Skeletal muscle satellite cell (primary cell): ENCODE measurements at regions not wholly inside any gene's neighbourhood (a gene's known extent, or its start where the extent isn't known, plus 50 kb on each side); places are given as distances from the start of the nearest gene placed in this dataset.

Experiments
- H3K27me3 ChIP-seq: 2 replicates; pipeline ENCODE4 v1.7.0; 2013; ENCODE audit warnings: low read length; ENCODE audit not compliant: control insufficient read depth, insufficient read depth
- H3K36me3 ChIP-seq: 2 replicates; pipeline ENCODE4 v1.7.0; 2013; ENCODE audit warnings: mild to moderate bottlenecking, control low read depth, low read length; ENCODE audit not compliant: insufficient read depth
- H3K4me1 ChIP-seq: 2 replicates; pipeline ENCODE4 v1.7.0; 2013; ENCODE audit warnings: low read length; ENCODE audit not compliant: control insufficient read depth, insufficient read depth
- H3K4me2 ChIP-seq: 2 replicates; pipeline ENCODE4 v1.7.0; 2013; ENCODE audit warnings: mild to moderate bottlenecking, low read length
- H3K4me3 ChIP-seq: 2 replicates; pipeline ENCODE4 v1.7.0; 2013; ENCODE audit warnings: low read length
- H3K9ac ChIP-seq: 2 replicates; pipeline ENCODE4 v1.7.0; 2013; ENCODE audit warnings: mild to moderate bottlenecking, low read depth, low read length, moderate library complexity
- H3K9me3 ChIP-seq: replicated peaks from 2 replicates; pipeline ENCODE4 v1.7.0; 2013; ENCODE audit warnings: mild to moderate bottlenecking, control low read depth, low read length

DNA sequence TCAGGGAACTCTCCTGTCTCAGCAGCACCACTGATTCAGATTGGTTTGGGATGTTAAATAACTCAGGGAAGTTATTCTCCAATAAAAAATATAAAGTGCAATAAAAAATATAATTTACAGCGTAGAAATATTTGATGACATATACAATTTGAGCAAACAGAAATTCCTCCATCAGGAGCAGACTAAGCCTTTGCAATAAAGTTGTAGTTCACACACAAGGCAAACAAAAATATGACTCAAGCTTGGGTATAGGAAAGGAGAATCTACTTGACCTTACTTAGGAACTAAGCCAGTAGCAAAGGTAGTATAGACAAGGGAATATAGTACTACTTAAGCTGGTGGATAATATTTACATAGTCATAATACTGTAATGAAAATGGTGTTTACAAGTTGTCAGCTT is 264.1 kb downstream of the KIF21A start:
- Histone ChIP-seq H3K4me2 (no peak overlapping the region), H3K9ac (no peak overlapping the region), H3K4me3 (no peak overlapping the region), H3K27me3 (no peaks in the 10 kb centered on the region), H3K4me1 (no peaks in the 10 kb centered on the region), H3K9me3 (no peaks in the 10 kb centered on the region), H3K36me3 (no peaks in the 10 kb centered on the region)

DNA sequence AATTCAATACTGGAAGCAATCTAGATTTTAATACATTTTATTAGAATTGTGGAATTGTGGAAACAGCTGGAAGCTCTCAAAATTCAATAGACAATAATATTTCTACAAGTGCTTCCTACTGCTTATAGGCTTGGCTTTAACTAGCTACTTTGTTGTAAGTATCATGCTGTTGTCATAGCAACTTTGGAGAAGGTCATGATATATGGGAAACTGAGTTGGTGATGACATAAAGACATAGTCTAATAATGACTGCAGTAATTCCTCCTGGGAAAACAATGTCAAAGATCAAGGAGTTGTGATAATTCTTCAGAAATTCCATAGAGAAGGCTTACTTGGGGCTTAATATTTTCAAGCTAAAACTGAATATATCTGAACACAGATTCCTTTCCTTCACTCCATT is 266.6 kb downstream of the KIF21A start:
- no peaks in the 10 kb centered on the region for H3K4me1 ChIP-seq
- H3K9ac ChIP-seq = no peak overlapping the region
- H3K27me3 ChIP-seq = no peaks in the 10 kb centered on the region
- no peaks in the 10 kb centered on the region for H3K9me3 ChIP-seq
- H3K36me3 ChIP-seq = no peaks in the 10 kb centered on the region
- no peak overlapping the region for H3K4me2 ChIP-seq
- no peak overlapping the region for H3K4me3 ChIP-seq

DNA sequence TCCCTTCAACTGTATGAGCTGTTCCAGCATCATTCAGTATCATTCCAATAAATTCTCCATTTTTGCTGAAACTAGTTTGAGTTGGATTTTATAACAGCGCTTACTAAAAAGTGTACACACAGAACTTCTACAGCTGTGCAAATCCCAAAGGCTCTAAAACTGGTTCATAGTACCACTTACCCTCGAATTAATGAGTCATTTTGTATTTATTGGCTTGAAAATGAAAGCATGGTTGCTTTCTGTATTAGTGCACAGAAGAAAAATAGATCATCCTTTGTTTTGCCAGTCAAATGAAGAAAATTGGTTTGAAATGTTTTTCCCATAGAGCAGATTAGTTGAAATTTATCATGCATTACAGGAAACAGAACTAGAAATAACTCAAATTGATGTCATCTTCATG is 268.3 kb upstream of the CPNE8 start:
- H3K36me3 ChIP-seq = no peaks in the 10 kb centered on the region
- no peak overlapping the region for H3K9ac ChIP-seq
- no peaks in the 10 kb centered on the region for H3K27me3 ChIP-seq
- no peak overlapping the region for H3K4me3 ChIP-seq
- H3K4me2 ChIP-seq = no peak overlapping the region
- H3K9me3 ChIP-seq = no peaks in the 10 kb centered on the region
- H3K4me1 ChIP-seq = no peaks in the 10 kb centered on the region

DNA sequence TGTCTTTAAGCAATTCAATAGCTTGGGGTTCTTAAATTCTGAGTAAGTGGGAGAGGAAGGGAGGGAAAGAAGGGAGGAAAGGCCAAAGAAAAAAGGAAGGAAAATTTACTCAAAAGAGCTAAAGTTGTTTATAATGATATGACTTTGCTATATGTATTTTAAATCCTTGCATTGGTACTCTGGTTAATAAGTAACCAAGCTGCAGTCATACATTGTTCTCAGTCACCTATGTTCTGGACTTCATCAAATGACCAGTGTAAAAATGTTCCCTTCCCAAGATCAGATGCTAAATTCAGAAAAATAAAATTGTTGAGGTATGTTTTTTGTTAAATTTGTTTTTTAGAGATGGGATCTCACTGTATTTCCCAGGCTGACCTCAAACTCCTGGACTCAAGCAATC is 259.9 kb upstream of the CPNE8 start:
- no peak overlapping the region for H3K9ac ChIP-seq
- no peak overlapping the region for H3K4me2 ChIP-seq
- H3K36me3 ChIP-seq = no peaks in the 10 kb centered on the region
- H3K9me3 ChIP-seq = no peaks in the 10 kb centered on the region
- H3K4me1 ChIP-seq = no peaks in the 10 kb centered on the region
- no peaks in the 10 kb centered on the region for H3K27me3 ChIP-seq
- H3K4me3 ChIP-seq = no peak overlapping the region

DNA sequence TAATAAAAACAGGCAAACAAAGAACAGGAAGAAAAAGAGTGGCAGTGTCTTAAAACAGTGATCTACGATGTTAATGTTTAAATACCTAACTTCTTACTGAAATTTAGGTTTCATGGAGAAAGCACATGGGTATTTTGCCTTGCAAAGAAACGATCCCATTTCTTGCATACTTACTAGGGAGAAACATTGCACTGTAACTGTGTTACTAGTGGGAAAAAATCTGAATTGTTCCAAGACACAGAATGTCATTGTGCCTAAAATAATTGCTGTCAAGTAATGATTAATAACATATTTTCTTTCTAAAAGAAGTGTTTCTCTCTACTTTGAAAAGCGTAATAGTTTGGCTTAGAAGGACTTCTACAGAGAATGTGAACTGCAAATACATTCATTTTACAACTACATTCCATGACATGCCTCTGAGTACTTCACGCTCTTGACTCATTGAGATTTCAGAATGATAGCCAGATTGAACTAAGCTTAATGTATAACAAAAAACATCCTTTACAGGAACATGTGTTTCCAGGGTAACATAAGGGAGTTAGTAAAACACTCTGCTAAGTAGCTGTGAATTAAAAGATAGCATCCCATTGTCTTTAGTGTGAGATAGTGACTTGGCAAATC is 256.2 kb upstream of the CPNE8 start:
- no peaks in the 10 kb centered on the region for H3K27me3 ChIP-seq
- no peaks in the 10 kb centered on the region for H3K4me1 ChIP-seq
- no peak overlapping the region for H3K9ac ChIP-seq
- H3K4me3 ChIP-seq = no peak overlapping the region
- H3K9me3 ChIP-seq = no peaks in the 10 kb centered on the region
- no peak overlapping the region for H3K4me2 ChIP-seq
- H3K36me3 ChIP-seq = no peaks in the 10 kb centered on the region

DNA sequence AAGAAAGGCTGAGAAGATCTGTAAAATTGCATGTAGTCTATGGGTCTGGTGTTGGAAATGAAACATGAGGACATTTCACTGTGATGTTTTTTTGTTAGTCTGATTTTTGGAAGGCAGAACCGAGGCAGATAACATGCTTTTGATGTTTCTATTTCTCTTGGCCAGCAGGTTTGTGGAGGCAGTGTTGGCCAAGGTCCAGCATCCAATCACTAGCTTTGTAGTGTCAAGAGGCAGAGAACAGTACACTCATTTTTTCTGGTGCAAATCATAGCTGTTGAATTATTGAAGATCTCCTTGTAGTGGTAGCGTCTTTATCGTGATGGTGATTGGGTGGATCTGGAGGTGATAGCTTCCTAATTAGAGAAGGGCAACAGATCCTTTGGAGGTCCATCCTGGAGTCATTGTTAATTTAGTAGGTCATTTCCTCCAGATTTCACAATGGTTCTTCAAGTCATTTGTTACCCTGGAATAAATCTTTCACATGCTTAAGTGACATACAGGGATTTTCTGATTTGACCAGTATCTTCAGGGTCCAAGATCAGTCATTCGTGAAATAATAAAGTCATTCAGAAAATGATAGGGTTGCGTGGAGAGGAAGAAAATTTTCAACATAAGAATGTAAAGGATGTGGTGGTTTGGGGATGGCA is 252.4 kb upstream of the CPNE8 start:
- Histone ChIP-seq H3K36me3 (no peaks in the 10 kb centered on the region), H3K4me2 (no peak overlapping the region), H3K4me3 (no peak overlapping the region), H3K27me3 (no peaks in the 10 kb centered on the region), H3K9ac (no peak overlapping the region), H3K9me3 (no peaks in the 10 kb centered on the region), H3K4me1 (no peaks in the 10 kb centered on the region)

DNA sequence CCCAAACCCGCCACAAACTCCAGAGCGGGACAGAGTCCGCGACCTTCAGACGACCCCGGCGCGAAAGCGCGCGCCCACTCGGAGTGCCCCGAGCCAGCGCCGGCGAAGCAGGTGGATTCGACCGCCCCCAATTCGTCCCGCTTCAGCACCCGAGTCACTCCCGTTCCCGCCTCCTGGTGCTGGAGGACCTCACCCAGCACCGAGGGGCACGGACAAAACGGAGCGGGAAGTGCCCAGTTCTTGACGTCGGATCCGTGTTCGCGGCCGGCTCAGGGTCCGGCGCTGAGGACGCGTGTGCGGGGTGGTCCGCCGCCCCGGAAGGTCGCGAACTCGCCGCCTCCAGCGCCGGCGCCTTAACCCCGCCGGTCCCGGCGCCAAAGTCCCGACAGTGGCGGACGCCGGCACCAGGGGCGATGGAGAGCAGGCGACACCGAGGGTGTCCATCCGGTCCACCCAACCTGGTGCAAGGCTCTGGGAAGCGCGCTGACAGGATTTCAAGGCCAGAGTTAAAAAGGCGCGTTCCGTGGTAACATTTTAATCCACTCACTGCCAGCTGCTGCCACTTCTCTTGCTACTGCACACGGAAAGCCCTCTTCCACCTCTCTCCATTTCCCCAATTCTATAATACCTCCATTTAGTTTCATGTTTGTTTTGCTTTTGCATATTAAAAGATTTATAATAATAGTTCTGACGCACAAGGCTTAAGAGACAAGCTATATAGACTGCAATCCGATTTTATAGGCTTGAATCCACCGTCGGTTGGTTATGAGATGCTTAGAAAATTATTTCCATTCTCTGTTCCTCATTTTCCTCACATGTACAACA is 240.0 kb upstream of the CPNE8 start:
- H3K9me3 ChIP-seq = no peaks in the 10 kb centered on the region
- H3K36me3 ChIP-seq = no peaks in the 10 kb centered on the region
- H3K27me3 ChIP-seq = peaks cover 17% of the 10 kb centered on the region
- no peak overlapping the region for H3K9ac ChIP-seq
- peak overlapping the region; percentile 66 for H3K4me3 ChIP-seq
- peaks cover 5% of the 10 kb centered on the region for H3K4me1 ChIP-seq
- H3K4me2 ChIP-seq = peak overlapping the region; percentile 74

DNA sequence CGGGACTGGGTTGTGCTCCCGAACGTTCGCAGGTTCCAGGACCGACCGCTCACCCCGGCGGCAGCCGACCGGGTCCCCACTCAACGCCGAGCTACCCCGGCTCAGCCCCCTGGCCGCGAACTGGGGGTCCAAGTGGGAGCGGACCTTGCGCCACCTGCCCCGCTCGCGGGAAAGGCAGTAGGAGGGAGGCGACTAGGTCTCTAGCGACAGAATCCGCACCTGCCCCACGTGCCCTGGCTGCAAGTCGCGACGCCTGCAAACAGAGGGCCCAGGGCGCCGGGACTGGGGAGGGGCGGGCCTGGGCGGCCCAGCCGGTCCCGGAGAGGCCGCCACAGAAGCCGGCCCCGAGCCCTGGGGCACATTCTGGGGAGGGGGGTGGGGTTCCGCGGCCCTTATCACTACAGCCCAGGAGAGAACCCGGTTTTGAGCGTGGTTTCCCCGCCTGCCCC is 239.2 kb upstream of the CPNE8 start:
- H3K4me1 ChIP-seq = peaks cover 5% of the 10 kb centered on the region
- no peaks in the 10 kb centered on the region for H3K9me3 ChIP-seq
- peak overlapping the region; percentile 66 for H3K4me3 ChIP-seq
- peaks cover 17% of the 10 kb centered on the region for H3K27me3 ChIP-seq
- H3K4me2 ChIP-seq = peak overlapping the region; percentile 74
- H3K36me3 ChIP-seq = no peaks in the 10 kb centered on the region
- no peak overlapping the region for H3K9ac ChIP-seq

DNA sequence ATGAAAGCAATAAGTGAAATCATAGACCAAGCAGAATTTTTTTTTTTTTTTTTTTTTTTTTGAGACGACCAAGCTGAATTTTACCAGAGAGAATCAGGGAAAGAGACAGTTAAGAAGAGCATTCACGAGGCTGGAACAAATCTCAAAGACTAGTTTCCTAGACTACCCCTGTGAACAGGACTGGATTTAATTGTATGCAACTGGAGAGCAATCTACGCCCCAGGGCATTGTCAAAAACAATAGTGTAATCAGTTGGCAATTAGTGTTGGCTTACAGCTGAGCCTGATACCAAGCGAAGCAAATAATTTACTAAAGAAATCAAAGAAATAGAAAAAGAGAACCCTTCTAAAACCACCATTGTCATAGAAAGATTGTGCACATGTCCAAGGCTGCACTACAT is 232.9 kb upstream of the CPNE8 start:
- no peaks in the 10 kb centered on the region for H3K36me3 ChIP-seq
- no peak overlapping the region for H3K4me3 ChIP-seq
- H3K9me3 ChIP-seq = no peaks in the 10 kb centered on the region
- H3K4me1 ChIP-seq = no peaks in the 10 kb centered on the region
- no peak overlapping the region for H3K4me2 ChIP-seq
- no peaks in the 10 kb centered on the region for H3K27me3 ChIP-seq
- H3K9ac ChIP-seq = no peak overlapping the region

DNA sequence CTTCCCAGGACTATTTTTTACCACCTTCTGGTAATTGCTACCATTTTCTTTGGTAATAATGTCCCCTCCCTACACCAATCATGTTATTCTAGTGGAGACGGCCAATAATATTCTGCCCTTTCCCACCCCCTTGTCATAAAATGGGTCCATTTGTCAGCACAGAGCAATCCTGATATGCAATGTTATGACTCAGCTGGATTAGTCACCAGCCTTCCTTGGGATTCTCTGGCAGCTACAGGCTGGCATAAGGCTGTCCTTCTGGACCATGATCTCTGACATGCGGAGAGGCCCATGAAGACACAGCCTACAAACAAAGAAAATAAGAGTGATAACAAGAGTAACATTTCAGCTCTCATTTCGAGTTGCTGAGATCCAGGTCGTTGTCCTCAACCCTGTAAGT is 222.0 kb upstream of the CPNE8 start:
- no peak overlapping the region for H3K4me2 ChIP-seq
- H3K9me3 ChIP-seq = no peaks in the 10 kb centered on the region
- no peaks in the 10 kb centered on the region for H3K36me3 ChIP-seq
- H3K4me3 ChIP-seq = no peak overlapping the region
- H3K4me1 ChIP-seq = no peaks in the 10 kb centered on the region
- H3K27me3 ChIP-seq = no peaks in the 10 kb centered on the region
- no peak overlapping the region for H3K9ac ChIP-seq

DNA sequence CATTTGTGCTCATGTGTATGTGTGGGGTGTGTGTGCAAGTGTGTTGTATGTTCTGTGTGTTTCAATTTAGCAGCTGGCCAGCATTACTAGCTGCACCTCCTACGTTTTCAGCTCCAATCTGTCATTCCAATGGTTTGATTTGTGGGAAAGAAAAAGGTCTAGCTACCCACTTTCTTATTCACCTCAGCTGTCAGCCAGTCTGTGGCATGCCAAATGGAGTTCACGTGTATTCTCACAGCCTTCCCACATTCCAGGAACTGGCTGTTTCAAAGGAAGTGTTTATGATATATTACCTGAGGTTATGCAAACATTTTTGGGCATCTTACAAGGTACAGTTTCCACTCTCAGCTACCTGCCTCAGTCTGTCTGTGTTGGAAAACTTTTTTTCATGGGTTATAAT is 220.2 kb upstream of the CPNE8 start:
- no peak overlapping the region for H3K4me3 ChIP-seq
- no peaks in the 10 kb centered on the region for H3K9me3 ChIP-seq
- H3K9ac ChIP-seq = no peak overlapping the region
- H3K36me3 ChIP-seq = no peaks in the 10 kb centered on the region
- no peaks in the 10 kb centered on the region for H3K4me1 ChIP-seq
- no peak overlapping the region for H3K4me2 ChIP-seq
- H3K27me3 ChIP-seq = no peaks in the 10 kb centered on the region
